HT1080 (cell line): ENCODE measurements at regions not wholly inside any gene's neighbourhood (a gene's known extent, or its start where the extent isn't known, plus 50 kb on each side); places are given as distances from the start of the nearest gene placed in this dataset.
"Not testable (repeated sequence)": the region's sequence is repeated elsewhere in the genome, so short reads cannot be mapped to it uniquely, and the experiment has no call there.

Experiments used
- DNase-seq: peaks from one replicate; pipeline ENCODE4 v3.0.0-alpha.2; 2015; ENCODE audit warnings: low read depth

- no peak for DNase-seq
Measured at GRCh38 chr2:171266102-171266501, 105.4 kb upstream of the TLK1 start.

GRCh38 chr2:171261529-171261928 lies 100.8 kb upstream of the TLK1 start:
- not testable (repeated sequence) for DNase-seq

GRCh38 chr2:171260471-171261424 lies 100.1 kb upstream of the TLK1 start:
- DNase-seq: no peak

DNA sequence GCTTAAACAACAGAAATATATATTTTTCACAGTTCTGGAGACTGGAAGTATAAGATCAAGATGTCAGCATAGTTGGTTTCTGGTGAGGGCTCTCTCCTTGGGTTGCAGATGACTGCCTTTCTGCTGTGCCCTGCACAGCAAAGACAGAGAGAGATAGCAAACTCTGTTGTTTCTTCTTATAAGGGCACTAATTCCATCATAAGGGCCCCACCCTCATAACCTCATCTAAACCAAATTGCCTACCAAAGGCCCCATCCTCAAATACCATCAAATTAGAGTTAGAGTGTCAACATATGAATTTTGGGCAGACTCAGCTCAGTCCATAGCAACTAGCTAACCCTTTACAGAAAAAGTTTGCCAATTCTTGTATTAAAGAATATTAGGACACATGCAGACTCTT lies 94.0 kb upstream of the TLK1 start:
- DNase-seq: no peak

- no peak for DNase-seq
Measured at GRCh38 chr2:171253900-171254650, 93.4 kb upstream of the TLK1 start.

DNA sequence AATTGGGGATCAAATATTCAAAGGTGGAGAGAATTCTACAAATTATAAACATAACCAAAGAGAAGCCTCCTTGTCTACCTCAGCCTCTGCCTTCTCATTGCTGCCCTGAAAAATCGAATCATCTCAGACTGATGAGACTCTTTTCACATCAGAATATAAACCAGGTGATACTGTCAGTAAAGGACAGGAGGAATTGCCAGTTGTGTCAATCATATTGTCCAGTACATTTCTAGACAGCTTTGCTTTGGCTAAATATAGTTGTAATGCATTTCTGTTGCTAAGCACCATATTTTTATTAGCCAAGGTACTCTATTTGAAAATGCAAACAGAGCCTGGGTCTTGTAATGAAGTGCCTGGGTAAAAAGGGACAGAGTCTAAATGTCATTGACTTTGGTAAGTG lies 92.6 kb upstream of the TLK1 start:
- no peak for DNase-seq

- DNase-seq: no peak
Measured at GRCh38 chr2:171249689-171250088, 89.0 kb upstream of the TLK1 start.

DNA sequence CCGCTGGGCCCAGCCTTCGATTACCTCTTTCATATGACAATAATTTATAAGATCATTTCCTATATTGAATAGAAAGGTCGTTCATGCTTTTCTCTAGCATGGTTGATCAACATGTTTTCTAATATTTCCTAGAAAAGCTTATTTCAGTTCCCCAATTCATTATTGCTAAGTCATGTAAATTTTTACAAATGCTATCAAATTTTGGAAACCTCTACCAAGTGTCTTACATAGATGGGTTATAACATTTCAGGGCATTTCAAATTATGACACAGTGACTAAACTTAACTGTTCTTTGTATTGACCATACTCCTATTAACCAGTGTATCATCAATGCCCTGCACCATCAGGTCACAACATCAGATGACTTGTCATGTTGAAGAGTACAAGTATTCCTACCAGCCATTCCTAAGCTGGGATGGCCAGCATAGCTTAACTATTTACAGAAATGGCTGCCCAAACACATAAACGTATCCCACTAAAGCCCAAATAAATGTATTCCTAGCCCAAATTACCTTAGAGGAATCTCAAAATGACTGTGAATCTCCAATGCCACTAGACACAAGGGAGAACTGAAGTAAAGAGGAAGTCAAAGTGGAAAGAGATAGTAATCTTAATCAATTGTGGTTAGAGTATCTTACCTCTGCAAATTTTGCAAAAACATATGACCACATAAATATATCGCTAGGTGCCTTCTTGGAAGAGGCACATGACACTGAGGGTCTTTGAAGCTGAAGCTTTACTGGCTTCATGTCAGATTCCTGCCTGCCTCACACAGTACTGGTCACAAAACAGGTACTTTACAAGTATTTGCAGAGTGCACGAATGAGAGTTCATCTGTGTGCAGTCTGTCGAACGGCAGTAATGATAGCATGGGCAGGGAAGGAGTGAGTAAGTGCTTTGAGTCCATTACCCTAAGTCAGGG lies 87.3 kb upstream of the TLK1 start:
- no peak for DNase-seq

GRCh38 chr2:171244970-171245782 lies 84.5 kb upstream of the TLK1 start:
- DNase-seq: peak; percentile 41

DNA sequence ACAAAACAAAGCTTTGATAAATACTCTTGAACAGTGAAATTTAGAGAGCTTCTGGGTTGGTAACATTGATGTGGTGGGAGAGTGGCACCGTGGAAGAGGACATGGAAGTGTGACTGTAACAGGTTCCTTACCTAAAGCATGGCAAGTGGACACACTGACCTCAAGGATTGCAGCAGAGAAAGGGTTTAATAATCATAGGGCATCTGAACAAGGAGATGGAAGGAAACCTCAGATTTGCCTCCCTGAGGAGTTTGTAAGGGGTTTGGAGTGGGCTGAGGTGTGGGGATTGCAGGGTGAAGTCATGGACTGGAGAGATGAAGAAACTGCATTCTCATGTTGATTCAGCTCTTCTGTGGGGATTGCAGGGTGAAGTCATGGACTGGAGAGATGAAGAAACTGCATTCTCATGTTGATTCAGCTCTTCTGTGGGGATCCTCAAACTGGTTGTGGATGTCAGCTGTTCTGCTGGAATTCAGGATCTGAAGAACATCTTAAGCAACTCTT lies 83.8 kb upstream of the TLK1 start:
- peak; percentile 16 for DNase-seq

DNA sequence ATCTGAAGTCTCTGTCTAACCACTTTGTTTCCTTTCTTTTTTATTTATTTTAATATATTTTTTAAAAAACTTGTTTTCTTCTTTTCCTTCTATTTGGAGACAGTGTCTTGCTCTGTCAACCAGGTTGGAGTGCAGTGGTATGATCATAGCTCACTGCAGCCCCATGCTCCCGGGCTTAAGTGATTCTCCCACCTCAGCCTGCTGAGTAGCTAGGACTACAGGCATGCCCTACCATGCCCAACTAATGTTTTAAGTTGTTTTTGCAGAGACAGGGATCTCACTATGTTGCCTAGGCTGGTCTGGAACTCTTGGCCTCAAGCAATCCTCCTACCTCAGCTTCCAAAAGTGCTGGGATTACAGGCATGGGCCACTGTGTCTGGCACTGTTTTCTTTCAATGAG lies 81.1 kb upstream of the TLK1 start:
- DNase-seq: no peak

DNA sequence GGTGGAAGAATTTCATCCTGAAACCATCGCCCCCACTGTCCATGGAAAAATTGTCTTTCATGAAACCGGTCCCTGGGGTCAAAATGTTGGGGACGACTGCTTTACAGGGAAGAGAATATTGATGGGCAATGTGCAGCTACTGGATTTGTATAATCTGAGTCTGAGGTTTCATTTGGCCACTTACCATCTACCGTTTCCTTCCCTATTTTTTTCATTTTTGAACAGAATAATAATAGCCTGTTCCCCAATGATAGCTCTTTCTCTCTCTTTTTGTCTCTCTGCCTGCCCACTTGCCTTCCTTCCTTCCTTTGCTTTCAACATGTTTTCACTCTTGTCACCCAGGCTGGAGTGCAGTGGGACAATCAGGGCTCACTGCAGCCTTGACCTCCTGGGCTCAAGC lies 78.3 kb upstream of the TLK1 start:
- no peak for DNase-seq

- no peak for DNase-seq
Measured at GRCh38 chr2:171237751-171238505, 77.2 kb upstream of the TLK1 start.

GRCh38 chr2:171235262-171235881 lies 74.7 kb upstream of the TLK1 start:
- DNase-seq: no peak

GRCh38 chr2:171230176-171230575 lies 69.5 kb upstream of the TLK1 start:
- DNase-seq: no peak

DNA sequence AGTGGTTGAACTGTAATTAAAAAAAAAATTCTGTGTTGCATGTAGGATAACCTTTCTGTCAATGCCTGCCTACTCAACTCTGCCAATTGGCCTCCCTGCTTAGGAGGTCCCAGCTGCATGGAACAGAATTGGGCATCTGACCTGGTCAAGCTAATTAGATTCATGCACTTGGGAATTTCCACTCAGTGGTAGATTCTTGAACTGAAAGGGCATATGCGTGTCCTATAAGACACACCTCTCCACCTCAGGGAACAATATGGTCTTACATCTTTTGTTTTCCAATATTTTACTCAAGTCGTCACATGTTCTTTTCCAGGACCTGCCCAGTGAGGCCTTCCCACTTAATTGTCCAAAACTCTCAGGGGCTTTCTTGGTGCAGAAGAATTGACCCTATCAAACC lies 68.1 kb upstream of the TLK1 start:
- DNase-seq: no peak

GRCh38 chr2:171227066-171227782 lies 66.5 kb upstream of the TLK1 start:
- peak; percentile 7 for DNase-seq

DNA sequence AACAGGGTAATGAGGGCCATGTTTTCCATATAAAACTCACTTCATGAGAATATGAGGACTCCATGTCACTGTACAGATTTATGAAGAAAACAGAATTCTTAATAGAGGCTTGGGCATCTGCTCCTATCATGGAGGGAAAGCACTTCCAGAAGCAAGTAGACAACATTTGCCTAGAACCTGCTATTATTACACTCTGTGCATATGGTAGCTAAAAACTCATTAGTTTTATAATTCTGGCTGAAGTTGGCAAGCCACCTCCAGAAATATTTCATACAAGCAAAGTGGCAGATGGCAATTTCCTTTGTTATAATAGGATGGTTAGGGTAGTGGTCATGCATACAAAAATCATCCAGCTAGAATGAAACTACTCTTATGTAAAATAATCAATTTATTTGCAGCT lies 65.8 kb upstream of the TLK1 start:
- no peak for DNase-seq

DNA sequence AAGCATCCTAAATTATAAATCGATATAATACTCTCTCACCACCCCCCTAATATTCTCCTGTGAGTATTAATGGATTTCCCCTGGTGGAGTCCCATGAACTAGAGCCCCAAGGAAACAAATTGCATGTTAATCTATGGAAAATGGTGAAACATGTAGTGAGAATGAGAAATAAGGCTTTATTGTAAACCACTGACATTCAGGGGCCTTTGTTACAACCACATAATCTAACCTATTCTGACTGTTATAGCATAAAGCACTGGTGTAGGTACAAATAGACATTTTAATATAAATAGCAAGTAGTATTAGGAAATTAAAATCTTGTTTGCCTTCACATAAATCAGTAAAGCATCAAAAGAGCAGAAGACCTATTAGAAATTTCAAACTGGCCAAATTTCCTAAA lies 65.3 kb upstream of the TLK1 start:
- no peak for DNase-seq
